GM23248 (cell line): ENCODE measurements at regions not wholly inside any gene's neighbourhood (a gene's known extent, or its start where the extent isn't known, plus 50 kb on each side); places are given as distances from the start of the nearest gene placed in this dataset.

Experiments
- EZH2 ChIP-seq: fragments of 200-600 bp; sonication (generic); IDR thresholded peaks from 2 replicates; pipeline ENCODE4 v1.6.1; 2018; ENCODE audit warnings: antibody characterized with exemption, mild to moderate bottlenecking; ENCODE audit not compliant: insufficient read depth, poor library complexity, severe bottlenecking
- EZH2phosphoT487 ChIP-seq: fragments of 200-600 bp; sonication (generic); IDR thresholded peaks from 2 replicates; pipeline ENCODE4 v1.6.1; 2018; ENCODE audit warnings: antibody characterized with exemption, moderate library complexity, mild to moderate bottlenecking, low read depth; ENCODE audit not compliant: insufficient read depth

GRCh38 chr9:90025816-90026215 is 421.0 kb downstream of the GADD45G start:
- TF ChIP-seq EZH2 (no peak), EZH2phosphoT487 (no peak)
